Effector CD4-positive, alpha-beta T cell (primary cell): ENCODE measurements at regions not wholly inside any gene's neighbourhood (a gene's known extent, or its start where the extent isn't known, plus 50 kb on each side); places are given as distances from the start of the nearest gene placed in this dataset.

ENCODE experiments used
- DNase-seq: peaks from one replicate; pipeline ENCODE4 v3.0.0-alpha.2; 2020

DNA sequence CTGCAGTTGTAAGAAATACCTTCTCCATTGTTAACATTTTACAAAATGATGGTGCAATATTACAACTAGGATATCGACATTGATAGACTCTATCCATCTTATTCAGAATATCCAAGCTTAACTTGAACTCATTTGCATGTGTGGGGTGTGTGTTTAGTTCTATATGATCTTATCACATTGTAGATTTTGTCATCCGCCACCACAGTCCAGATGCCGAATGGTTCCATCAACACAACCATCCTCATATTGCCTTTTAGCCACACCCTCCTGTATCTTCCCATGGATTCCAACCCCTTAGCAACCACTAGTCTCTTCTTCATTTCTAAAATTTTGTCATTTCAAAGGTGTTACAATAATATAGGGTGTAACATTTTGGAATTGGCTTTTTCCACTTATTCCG is 452.9 kb upstream of the AKR1E2 start:
- no peak for DNase-seq

- no peak for DNase-seq
Observed at GRCh38 chr10:4372601-4373000, 453.4 kb upstream of the AKR1E2 start.

DNA sequence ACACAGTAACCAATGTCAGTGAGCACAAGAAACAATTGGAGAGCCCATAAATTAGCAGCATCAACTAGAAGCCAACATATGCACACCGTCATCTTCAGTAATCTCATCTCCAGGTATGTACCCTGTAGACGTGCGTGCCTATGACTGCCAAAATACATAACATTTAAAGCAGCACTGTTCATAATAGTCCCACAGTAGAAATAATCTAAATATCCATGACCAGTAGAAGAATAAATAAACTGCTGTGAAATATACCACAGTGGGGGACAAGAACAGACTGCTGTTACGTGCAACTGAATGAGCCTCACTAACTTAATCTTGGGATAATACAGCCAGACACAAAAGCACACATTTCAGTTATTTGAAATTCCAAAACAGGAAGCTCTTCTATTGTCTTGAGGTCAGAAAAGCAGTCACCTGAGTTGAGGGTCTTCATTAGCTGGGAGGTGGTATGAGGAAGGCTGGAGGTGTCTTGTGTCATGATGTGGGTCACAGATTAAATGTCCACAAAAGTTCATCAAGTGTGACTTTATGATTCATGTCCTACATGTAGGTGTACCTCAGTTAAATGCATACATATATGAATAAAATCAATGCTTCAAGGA is 454.2 kb upstream of the AKR1E2 start:
- DNase-seq: no peak

DNA sequence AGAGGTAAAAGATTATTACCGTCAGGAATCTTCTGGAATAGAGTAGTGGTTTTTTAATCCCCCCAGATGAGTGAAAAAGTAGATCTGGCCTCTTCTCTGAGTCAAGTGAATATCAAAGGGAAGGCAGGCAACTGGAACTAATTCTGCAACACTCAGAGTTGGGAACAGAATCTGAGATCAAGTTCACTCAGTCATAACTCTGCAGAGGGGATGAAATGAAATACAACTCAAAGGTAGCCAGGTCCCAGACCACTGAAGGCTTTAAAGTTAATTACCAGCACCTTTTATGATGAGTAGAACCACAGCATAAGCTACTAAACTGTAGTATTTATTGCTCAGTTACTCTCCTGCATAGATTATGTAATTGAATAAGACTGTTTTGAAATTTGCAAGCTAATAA is 455.6 kb upstream of the AKR1E2 start:
- DNase-seq: no peak

DNA sequence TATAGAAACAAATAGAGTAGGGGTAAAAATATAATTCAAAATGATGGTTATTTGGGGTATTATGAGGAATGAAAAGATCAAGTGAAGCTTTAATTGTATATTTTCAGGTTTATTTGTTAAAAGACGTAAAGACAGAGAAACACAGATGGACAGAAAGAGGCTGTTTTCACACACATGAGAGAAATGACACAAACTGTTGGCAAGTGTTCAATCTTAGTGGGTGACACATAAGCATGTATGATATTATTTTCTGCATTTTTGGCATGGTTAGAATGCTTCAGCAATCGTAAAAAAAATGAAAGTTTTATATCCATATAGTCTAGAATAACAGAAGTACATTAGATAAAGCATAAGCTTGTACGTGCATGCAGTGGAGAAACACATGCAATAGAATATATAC is 464.4 kb upstream of the AKR1E2 start:
- DNase-seq: no peak

- no peak for DNase-seq
Observed at GRCh38 chr10:4359003-4359402, 467.0 kb upstream of the AKR1E2 start.

- DNase-seq: no peak
Observed at GRCh38 chr10:4357911-4358310, 468.1 kb upstream of the AKR1E2 start.

DNA sequence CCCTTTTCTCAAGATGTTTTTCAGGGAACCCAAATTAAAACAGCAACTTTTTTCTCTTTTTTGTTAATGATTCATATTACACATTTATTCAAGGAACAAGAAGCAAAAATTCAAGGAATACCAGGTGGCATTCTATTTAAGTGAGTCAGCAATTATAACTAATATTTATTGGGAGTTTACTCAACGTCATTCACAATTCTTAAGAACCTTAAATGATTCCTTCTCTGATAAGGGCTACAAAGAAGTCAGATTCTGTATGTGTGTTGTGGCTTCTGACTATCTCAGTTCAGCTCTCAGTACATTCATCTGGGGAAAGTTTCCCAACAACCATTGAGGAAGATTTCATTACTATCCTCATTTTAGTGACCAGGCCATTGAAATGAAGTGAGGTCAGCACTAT is 470.7 kb upstream of the AKR1E2 start:
- no peak for DNase-seq

- DNase-seq: no peak
Observed at GRCh38 chr10:4354382-4354812, 471.6 kb upstream of the AKR1E2 start.

- DNase-seq: no peak
Observed at GRCh38 chr10:4353964-4354363, 472.0 kb upstream of the AKR1E2 start.

GRCh38 chr10:4353059-4353655 is 472.9 kb upstream of the AKR1E2 start:
- no peak for DNase-seq

GRCh38 chr10:4352414-4352961 is 473.5 kb upstream of the AKR1E2 start:
- no peak for DNase-seq

DNA sequence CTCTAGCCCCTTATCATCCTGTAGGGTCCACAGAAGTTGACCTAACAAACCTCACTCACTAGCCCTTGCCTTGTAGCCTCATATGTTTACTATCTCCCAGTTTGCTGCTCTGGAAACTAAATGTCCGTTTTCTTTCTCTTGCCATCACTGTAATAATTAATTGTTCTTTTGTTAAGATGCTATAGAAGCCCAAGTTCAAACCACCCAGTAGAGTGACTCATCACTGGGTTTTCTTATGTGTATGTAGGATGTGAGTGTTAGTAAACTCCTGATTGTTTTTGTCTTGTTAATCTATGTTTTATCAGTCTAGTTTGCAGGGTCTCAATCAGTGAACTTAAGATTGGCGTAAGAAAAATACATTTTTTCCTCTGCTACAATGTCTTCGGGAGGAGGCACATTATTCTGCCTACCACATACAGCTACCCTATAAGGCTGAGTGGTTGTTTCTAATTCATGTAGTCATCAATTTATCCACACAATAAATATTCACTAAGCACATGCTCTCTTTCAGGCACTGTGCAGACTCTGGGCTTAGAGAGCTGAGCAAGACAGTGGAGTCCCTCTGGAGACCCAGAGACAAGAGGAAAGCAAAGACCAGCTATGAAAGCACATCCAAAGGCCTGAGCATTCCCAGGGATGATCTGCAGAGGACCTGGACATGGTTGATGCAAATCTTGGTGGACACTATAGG is 474.1 kb upstream of the AKR1E2 start:
- DNase-seq: no peak

GRCh38 chr10:4347397-4347796 is 478.6 kb upstream of the AKR1E2 start:
- no peak for DNase-seq

GRCh38 chr10:4345877-4346646 is 479.9 kb upstream of the AKR1E2 start:
- no peak for DNase-seq

DNA sequence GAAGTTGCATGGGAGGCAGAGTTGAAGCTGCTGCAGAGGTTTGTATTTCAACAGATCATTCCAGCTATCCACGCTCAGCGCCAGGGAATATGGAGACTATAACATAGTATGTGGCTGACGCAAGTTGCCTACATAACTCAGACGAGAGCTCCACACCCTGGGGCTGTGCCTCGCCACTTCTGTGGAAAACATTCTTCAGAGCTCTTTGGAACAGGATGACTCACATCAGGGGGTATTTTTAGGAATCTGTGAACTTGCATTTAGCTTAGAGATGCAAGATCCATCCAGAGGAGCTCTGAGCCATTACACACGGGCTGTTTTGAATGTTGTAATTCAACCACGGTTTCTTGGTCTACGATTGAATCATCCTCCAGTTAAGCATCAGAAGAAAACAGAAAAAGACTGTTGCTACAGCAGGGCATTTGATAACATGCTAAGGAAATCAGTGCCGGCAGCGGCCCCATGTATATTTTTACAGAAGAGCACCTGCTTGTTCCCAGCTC is 481.5 kb upstream of the AKR1E2 start:
- no peak for DNase-seq

GRCh38 chr10:4343873-4344272 is 482.1 kb upstream of the AKR1E2 start:
- DNase-seq: no peak

- DNase-seq: no peak
Observed at GRCh38 chr10:4343091-4343490, 482.9 kb upstream of the AKR1E2 start.

DNA sequence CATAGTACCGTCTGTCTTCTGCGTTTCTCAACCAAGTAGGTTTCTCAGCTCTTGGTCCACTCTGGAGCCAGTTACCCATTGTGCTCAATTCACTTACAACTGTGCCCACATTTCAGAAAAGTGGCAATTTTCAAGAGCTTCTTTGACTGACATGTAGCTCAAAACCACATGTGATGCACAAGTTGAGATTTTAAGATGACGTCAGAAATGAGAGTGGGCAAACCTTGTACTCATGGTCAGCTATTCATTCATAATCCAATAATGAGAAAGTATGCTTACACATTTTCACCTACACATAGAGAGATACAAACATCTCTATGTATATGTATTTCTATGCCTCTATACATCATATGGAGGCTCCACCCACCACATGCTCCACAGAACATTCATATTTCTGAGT is 487.2 kb upstream of the AKR1E2 start:
- no peak for DNase-seq

GRCh38 chr10:4337563-4337962 is 488.4 kb upstream of the AKR1E2 start:
- DNase-seq: no peak

DNA sequence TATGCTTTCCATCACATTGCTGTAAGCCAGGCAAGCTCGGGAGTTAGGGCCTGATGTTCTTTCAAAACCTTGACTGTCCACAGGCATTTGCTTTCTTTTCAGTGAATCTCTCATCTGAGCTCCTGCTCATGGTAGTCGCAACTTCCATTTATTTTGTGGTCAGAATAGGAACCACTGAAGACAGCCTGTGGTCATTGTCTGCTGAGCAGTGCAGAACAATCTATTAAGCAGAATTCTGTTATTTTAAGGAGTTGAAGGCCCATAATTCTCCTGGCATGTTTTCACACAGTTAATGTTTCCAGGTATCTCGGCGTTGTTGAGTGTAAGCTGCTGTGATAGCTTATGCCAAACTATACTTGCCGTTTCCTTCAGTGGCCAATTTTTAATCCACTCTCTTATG is 491.1 kb upstream of the AKR1E2 start:
- no peak for DNase-seq

GRCh38 chr10:4334015-4334414 is 492.0 kb upstream of the AKR1E2 start:
- DNase-seq: no peak

DNA sequence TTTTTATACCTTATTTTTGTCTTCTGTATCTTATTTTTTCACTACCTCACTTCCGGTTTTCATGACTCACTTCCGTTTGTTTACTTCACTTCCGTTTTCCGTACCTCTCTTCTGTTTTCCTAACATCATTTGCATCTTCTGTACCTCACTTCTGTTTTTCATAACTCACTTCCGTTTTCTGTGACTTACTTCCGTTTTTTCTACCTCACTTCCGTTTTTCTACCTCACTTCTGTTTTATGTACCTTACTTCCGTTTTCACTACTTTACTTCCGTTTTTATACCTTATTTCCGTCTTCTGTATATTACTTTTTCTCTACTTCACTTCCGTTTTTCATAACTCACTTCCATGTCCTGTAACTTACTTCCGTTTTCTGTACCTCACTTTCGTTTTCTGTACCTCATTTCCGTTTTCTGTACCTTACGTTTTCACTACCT is 492.5 kb upstream of the AKR1E2 start:
- no peak for DNase-seq
